ENCODE measurements at regions not wholly inside any gene's neighbourhood (a gene's known extent, or its start where the extent isn't known, plus 50 kb on each side); places are given as distances from the start of the nearest gene placed in this dataset.

DNA sequence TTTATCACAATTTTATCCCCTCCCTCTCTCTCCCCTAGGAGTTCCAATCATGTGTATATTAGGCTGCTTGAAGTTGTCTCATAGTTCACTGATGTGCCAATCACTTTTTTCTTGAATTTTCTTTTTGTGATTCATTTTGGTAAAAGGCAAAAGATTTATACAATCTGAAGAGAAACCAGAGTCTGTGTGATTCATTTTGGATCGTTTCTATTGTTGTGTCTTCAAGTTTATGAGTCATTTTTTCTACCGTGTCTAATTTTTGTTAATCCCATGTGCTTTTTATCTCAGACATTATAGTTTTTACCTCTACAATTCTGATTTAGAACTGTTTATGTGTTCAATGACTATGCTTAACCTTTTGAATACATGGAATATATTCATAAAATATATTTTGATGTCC lies 483.9 kb upstream of the AUTS2 start (continued):
- TF ChIP-seq, protein P1, sequence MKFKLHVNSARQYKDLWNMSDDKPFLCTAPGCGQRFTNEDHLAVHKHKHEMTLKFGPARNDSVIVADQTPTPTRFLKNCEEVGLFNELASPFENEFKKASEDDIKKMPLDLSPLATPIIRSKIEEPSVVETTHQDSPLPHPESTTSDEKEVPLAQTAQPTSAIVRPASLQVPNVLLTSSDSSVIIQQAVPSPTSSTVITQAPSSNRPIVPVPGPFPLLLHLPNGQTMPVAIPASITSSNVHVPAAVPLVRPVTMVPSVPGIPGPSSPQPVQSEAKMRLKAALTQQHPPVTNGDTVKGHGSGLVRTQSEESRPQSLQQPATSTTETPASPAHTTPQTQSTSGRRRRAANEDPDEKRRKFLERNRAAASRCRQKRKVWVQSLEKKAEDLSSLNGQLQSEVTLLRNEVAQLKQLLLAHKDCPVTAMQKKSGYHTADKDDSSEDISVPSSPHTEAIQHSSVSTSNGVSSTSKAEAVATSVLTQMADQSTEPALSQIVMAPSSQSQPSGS (IDR thresholded peaks at IDR 0.05; ENCODE audit: low read length) = no peak
- TF ChIP-seq CHD1 (IDR thresholded peaks at IDR 0.05; ENCODE audit: low read depth, low read length) (no peak), SP4 (IDR thresholded peaks at IDR 0.05; ENCODE audit: low read length) (no peak)
- TF ChIP-seq, protein P2, sequence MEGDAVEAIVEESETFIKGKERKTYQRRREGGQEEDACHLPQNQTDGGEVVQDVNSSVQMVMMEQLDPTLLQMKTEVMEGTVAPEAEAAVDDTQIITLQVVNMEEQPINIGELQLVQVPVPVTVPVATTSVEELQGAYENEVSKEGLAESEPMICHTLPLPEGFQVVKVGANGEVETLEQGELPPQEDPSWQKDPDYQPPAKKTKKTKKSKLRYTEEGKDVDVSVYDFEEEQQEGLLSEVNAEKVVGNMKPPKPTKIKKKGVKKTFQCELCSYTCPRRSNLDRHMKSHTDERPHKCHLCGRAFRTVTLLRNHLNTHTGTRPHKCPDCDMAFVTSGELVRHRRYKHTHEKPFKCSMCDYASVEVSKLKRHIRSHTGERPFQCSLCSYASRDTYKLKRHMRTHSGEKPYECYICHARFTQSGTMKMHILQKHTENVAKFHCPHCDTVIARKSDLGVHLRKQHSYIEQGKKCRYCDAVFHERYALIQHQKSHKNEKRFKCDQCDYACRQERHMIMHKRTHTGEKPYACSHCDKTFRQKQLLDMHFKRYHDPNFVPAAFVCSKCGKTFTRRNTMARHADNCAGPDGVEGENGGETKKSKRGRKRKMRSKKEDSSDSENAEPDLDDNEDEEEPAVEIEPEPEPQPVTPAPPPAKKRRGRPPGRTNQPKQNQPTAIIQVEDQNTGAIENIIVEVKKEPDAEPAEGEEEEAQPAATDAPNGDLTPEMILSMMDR (IDR thresholded peaks at IDR 0.05; ENCODE audit: control extremely low read depth in 1 of 3, insufficient read depth in 1 of 3, low read depth in 1 of 3, low read length in 3 of 3) = no peak

All from H1 (cell line).